GM13976 (cell line): ENCODE measurements at regions not wholly inside any gene's neighbourhood (a gene's known extent, or its start where the extent isn't known, plus 50 kb on each side); places are given as distances from the start of the nearest gene placed in this dataset.

Experiments
- DNase-seq: peaks from one replicate; pipeline ENCODE4 v3.0.0; 2012; ENCODE audit warnings: low spot score
- in situ Hi-C: fragments of 300-500 bp; cut with MboI; formaldehyde crosslinking; loops from one replicate; pipeline ENCODE4 v1.12.0; 2022; ENCODE audit warnings: low sequenced_read_pairs, mixed read lengths, inconsistent platforms; ENCODE audit not compliant: unreplicated experiment
- TF ChIP-seq, protein P1 (sequence below): IDR thresholded peaks from 2 replicates; pipeline ENCODE4 v1.5.1; 2012; ENCODE audit warnings: borderline replicate concordance, mild to moderate bottlenecking; ENCODE audit not compliant: insufficient read depth; ENCODE audit errors: extremely low read depth, missing control alignments, control extremely low read depth

DNA sequence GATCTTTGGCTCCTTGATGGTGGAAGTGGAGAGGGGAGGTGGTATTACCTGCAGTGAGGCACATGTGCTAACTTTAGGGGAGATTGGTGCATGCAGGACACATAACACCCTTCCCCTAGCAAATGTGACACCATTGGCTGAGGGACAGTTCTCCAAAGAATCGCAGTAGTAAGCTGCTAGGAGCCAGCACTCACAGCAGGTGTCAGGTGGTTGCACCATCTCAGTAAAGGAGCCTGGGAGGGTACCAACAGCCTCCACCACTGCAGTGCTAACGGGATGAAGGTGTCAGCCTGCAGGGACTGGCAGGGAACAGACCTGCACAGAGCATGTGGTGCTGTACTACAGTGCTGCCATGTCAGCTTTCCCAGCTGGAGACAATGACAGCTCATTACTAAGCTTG lies 127.3 kb upstream of the PIEZO2 start:
- in situ Hi-C loops = no loop called here
- TF ChIP-seq, protein P1, sequence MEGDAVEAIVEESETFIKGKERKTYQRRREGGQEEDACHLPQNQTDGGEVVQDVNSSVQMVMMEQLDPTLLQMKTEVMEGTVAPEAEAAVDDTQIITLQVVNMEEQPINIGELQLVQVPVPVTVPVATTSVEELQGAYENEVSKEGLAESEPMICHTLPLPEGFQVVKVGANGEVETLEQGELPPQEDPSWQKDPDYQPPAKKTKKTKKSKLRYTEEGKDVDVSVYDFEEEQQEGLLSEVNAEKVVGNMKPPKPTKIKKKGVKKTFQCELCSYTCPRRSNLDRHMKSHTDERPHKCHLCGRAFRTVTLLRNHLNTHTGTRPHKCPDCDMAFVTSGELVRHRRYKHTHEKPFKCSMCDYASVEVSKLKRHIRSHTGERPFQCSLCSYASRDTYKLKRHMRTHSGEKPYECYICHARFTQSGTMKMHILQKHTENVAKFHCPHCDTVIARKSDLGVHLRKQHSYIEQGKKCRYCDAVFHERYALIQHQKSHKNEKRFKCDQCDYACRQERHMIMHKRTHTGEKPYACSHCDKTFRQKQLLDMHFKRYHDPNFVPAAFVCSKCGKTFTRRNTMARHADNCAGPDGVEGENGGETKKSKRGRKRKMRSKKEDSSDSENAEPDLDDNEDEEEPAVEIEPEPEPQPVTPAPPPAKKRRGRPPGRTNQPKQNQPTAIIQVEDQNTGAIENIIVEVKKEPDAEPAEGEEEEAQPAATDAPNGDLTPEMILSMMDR = no peak
- no peak for DNase-seq

DNA sequence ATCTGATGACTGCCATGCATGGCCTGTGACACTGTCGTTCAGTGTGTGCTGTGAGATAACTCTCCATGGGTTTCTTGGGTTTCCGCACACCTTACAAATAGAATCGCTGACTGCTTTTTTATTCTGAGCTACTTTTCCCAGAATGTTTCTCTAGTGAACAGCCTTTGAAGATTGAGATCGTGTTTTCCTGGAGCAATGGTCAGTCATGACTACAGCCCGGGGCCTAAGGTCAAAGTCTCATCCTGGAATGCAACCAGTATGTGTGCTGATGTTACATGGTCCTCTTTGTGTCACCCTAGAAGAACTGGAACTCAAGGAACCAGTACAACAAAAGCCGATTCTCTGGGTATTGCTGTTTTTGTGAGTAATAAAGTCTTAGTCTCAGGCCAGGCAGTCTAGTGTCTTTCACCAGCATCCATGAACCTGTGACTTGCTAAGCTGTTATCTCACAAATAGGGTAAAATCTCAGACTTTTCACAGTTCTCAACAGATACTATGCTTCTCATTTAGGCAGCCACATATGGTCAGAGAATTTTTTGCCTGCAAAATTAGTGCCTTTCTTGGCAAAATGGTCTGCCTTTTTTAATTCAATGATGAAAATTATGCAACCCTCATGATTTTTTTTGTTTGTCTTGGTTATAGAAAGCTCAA lies 124.9 kb upstream of the PIEZO2 start:
- TF ChIP-seq, protein P1 = no peak
- in situ Hi-C loops = no loop called here
- no peak for DNase-seq

DNA sequence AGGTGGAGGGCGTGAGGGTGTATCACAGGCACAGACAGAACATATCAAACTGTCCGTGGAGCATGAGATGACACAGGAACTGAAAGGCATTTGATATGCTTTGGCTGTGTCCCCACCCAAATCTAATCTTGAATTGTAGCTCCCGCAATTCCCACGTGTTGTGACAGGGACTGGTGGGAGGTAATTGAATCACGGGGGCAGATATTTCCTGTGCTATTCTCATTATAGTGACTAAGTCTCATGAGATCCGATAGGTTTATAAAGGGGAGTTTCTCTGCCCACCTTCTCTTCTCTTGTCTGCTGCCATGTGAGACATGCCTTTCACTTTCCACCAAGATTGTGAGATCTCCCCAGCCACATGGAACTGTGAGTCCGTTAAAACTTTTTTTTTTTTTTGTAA lies 123.1 kb upstream of the PIEZO2 start:
- no peak for DNase-seq
- in situ Hi-C loops = no loop called here
- TF ChIP-seq, protein P1 = no peak

DNA sequence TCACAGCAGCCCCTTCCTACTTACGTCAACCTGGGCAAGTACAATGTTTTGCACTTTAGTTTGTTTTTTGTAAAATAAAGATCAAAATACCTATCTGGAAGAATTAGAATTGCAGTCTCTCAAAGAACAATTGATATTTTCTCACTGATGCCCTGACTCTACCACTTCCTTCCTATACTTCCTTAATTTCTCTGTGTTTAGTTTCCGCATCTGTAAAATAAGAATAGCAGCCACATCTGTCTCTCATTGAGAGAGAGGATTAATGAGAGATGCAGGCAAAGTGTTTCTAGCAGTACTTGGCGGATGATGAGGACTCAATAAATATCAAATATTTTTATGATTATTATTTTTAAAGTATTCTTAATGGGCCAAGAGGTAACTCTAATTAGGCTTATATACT lies 122.6 kb upstream of the PIEZO2 start:
- no peak for DNase-seq
- TF ChIP-seq, protein P1 = no peak
- in situ Hi-C loops = no loop called here

DNA sequence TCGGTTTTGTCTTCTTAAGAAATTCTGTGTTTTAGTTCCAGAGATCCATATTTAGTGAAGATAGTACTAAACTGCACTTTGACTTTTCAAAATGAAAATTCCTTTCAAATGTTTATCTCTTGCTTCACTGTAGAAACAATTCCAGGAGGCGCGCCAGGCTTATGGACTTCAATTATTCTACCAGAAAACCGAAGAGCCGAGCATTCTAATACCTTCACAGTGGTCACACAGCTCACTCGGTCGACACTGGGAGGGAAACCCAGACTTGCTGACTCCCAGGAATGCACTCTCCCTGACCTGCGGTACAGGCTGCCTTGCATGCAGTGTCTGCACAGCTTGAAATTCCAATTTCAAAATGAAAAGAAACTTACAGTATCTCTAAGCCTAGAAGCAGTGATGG lies 119.9 kb upstream of the PIEZO2 start:
- DNase-seq = no peak
- TF ChIP-seq, protein P1 = no peak
- in situ Hi-C loops = no loop called here

DNA sequence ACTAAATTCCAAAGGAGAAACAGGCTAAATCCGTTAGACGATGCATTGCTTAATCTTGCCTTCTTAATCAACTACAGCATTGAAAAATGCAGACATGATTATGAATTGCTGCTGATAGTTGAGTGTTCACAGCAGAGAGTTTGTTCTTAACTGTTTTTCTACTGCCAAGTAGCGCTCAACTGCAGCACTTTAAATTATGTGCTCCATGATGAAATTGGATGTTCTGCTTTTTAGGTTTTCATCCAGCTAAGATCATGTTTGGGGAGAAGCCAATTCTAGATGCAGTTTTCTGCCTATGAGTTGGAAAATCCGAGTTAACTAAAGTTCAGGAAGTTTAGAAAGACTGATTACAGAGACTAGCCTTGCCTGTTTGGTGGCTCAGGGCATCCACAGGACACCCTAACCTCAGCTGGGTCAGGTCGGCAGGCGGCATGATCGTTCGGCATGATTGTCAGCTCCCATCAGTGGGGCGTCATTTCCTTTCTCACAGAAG lies 119.4 kb upstream of the PIEZO2 start:
- in situ Hi-C loops = no loop called here
- DNase-seq = no peak
- TF ChIP-seq, protein P1 = no peak
